ENCODE measurements at regions not wholly inside any gene's neighbourhood (a gene's known extent, or its start where the extent isn't known, plus 50 kb on each side); places are given as distances from the start of the nearest gene placed in this dataset.

DNA sequence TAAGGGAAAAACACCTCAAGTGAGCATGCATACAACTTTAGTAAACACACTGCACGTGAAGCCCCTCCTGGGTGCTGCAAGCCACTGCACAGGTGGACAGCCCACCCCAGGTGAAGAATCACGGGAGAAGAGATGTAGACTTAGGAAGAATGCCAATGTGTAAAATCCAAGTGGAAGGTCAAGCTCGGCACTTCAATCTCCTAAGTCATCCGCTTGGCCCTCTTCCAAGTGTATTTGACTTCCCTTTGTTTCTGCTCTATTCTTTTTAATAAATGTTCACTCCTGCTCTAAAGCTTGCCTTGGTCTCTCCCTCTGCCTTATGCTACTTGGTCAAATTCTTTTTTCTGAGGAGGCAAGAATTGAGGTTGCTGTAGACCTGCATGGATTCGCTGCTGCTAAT, 316.6 kb downstream of the EDEM1 start:
- TF ChIP-seq, protein P1, sequence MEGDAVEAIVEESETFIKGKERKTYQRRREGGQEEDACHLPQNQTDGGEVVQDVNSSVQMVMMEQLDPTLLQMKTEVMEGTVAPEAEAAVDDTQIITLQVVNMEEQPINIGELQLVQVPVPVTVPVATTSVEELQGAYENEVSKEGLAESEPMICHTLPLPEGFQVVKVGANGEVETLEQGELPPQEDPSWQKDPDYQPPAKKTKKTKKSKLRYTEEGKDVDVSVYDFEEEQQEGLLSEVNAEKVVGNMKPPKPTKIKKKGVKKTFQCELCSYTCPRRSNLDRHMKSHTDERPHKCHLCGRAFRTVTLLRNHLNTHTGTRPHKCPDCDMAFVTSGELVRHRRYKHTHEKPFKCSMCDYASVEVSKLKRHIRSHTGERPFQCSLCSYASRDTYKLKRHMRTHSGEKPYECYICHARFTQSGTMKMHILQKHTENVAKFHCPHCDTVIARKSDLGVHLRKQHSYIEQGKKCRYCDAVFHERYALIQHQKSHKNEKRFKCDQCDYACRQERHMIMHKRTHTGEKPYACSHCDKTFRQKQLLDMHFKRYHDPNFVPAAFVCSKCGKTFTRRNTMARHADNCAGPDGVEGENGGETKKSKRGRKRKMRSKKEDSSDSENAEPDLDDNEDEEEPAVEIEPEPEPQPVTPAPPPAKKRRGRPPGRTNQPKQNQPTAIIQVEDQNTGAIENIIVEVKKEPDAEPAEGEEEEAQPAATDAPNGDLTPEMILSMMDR (IDR thresholded peaks at IDR 0.05), result no peak
- no peak for TF ChIP-seq ZSCAN20 (CRISPR knock-in tag; IDR thresholded peaks at IDR 0.05)

Measured in A549 (cell line).